Glomerular visceral epithelial cell (primary cell): ENCODE measurements at regions not wholly inside any gene's neighbourhood (a gene's known extent, or its start where the extent isn't known, plus 50 kb on each side); places are given as distances from the start of the nearest gene placed in this dataset.
A peak's percentile ranks its signal among the peaks of the same experiment; 100 is the strongest.

Source experiments
- DNase-seq: peaks from one replicate; pipeline ENCODE4 v3.0.0-alpha.2; 2016; ENCODE audit errors: extremely low spot score

GRCh38 chr6:125491860-125492618 is 190.3 kb upstream of the HDDC2 start:
- DNase-seq: no peak

GRCh38 chr6:125498606-125499005 is 196.8 kb upstream of the HDDC2 start:
- DNase-seq: no peak

GRCh38 chr6:125499535-125499934 is 197.8 kb upstream of the HDDC2 start:
- DNase-seq: no peak

GRCh38 chr6:125503181-125503580 is 201.4 kb upstream of the HDDC2 start:
- DNase-seq: no peak

- DNase-seq: peak; percentile 11
Observed at GRCh38 chr6:125507987-125508655, 206.4 kb upstream of the HDDC2 start.

GRCh38 chr6:125508793-125509192 is 207.0 kb upstream of the HDDC2 start:
- no peak for DNase-seq

- DNase-seq: no peak
Observed at GRCh38 chr6:125509477-125509876, 207.7 kb upstream of the HDDC2 start.

GRCh38 chr6:125510405-125510804 is 208.6 kb upstream of the HDDC2 start:
- no peak for DNase-seq

- DNase-seq: no peak
Observed at GRCh38 chr6:125511809-125512396, 210.1 kb upstream of the HDDC2 start.

GRCh38 chr6:125512621-125513020 is 210.9 kb upstream of the HDDC2 start:
- DNase-seq: no peak

- DNase-seq: no peak
Observed at GRCh38 chr6:125513978-125514377, 212.2 kb upstream of the HDDC2 start.

GRCh38 chr6:125516644-125517043 is 214.9 kb upstream of the HDDC2 start:
- DNase-seq: no peak

- DNase-seq: no peak
Observed at GRCh38 chr6:125519367-125519766, 217.6 kb upstream of the HDDC2 start.

- DNase-seq: no peak
Observed at GRCh38 chr6:125524356-125524755, 222.6 kb upstream of the HDDC2 start.

- no peak for DNase-seq
Observed at GRCh38 chr6:125526007-125526720, 223.3 kb upstream of the HEY2 start.

GRCh38 chr6:125528621-125529041 is 220.8 kb upstream of the HEY2 start:
- no peak for DNase-seq

- no peak for DNase-seq
Observed at GRCh38 chr6:125529061-125529460, 220.4 kb upstream of the HEY2 start.

- DNase-seq: no peak
Observed at GRCh38 chr6:125533710-125534397, 215.6 kb upstream of the HEY2 start.

GRCh38 chr6:125534430-125535263 is 214.8 kb upstream of the HEY2 start:
- DNase-seq: no peak

- no peak for DNase-seq
Observed at GRCh38 chr6:125537090-125537489, 212.3 kb upstream of the HEY2 start.

GRCh38 chr6:125539892-125540291 is 209.5 kb upstream of the HEY2 start:
- no peak for DNase-seq
